ENCODE measurements at regions not wholly inside any gene's neighbourhood (a gene's known extent, or its start where the extent isn't known, plus 50 kb on each side); places are given as distances from the start of the nearest gene placed in this dataset.

GRCh38 chr2:6531304-6531703, 334.4 kb downstream of the CMPK2 start:
- Histone ChIP-seq H3F3A (ENCODE audit: insufficient read depth, low read depth) (no peaks in the 10 kb centered on the region), H3K79me2 (ENCODE audit: low read depth) (no peaks in the 10 kb centered on the region), H3K4me1 (replicated peaks; ENCODE audit: insufficient read depth) (no peaks in the 10 kb centered on the region), H3K9me2 (ENCODE audit: insufficient read depth) (no peaks in the 10 kb centered on the region), H3K36me3 (ENCODE audit: low read depth) (no peaks in the 10 kb centered on the region), H4K20me1 (ENCODE audit: insufficient read depth) (no peaks in the 10 kb centered on the region), H3K4me3 (no peak overlapping the region), H3K27ac (no peak overlapping the region), H2AFZ (no peak overlapping the region), H3K27me3 (ENCODE audit: insufficient read depth, low read depth) (peaks cover 10% of the 10 kb centered on the region), H3K9me3 (ENCODE audit: insufficient read depth, low read depth) (no peaks in the 10 kb centered on the region), H3K4me2 (no peak overlapping the region)
- CTCF ChIA-PET = no interaction called here
- POLR2A ChIA-PET (ENCODE audit: unreplicated experiment) = no interaction called here
- intact Hi-C loops (cut with micrococcal nuclease; ENCODE audit: unreplicated experiment) = no loop called here
- DNase-seq = no peak
- BruUV-seq (replicated peaks) = no TSS peak
- TF ChIP-seq, protein P1, sequence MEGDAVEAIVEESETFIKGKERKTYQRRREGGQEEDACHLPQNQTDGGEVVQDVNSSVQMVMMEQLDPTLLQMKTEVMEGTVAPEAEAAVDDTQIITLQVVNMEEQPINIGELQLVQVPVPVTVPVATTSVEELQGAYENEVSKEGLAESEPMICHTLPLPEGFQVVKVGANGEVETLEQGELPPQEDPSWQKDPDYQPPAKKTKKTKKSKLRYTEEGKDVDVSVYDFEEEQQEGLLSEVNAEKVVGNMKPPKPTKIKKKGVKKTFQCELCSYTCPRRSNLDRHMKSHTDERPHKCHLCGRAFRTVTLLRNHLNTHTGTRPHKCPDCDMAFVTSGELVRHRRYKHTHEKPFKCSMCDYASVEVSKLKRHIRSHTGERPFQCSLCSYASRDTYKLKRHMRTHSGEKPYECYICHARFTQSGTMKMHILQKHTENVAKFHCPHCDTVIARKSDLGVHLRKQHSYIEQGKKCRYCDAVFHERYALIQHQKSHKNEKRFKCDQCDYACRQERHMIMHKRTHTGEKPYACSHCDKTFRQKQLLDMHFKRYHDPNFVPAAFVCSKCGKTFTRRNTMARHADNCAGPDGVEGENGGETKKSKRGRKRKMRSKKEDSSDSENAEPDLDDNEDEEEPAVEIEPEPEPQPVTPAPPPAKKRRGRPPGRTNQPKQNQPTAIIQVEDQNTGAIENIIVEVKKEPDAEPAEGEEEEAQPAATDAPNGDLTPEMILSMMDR (conservative IDR thresholded peaks at IDR 0.05) = no peak
- TF ChIP-seq EZH2 (IDR thresholded peaks at IDR 0.05; ENCODE audit: low read depth) = no peak

GRCh38 chr2:6535572-6535971, 330.1 kb downstream of the CMPK2 start:
- Histone ChIP-seq H2AFZ (no peak overlapping the region), H3K79me2 (ENCODE audit: low read depth) (no peaks in the 10 kb centered on the region), H3K9me3 (ENCODE audit: insufficient read depth, low read depth) (no peaks in the 10 kb centered on the region), H3K27me3 (ENCODE audit: insufficient read depth, low read depth) (peaks cover 15% of the 10 kb centered on the region), H3K27ac (no peak overlapping the region), H3K4me1 (replicated peaks; ENCODE audit: insufficient read depth) (no peaks in the 10 kb centered on the region), H3F3A (ENCODE audit: insufficient read depth, low read depth) (no peaks in the 10 kb centered on the region), H3K36me3 (ENCODE audit: low read depth) (no peaks in the 10 kb centered on the region), H4K20me1 (ENCODE audit: insufficient read depth) (no peaks in the 10 kb centered on the region), H3K9me2 (ENCODE audit: insufficient read depth) (no peaks in the 10 kb centered on the region), H3K4me3 (no peak overlapping the region), H3K4me2 (no peak overlapping the region)
- CTCF ChIA-PET = no interaction called here
- intact Hi-C loops (cut with micrococcal nuclease; ENCODE audit: unreplicated experiment) = no loop called here
- no TSS peak for BruUV-seq (replicated peaks)
- POLR2A ChIA-PET (ENCODE audit: unreplicated experiment) = no interaction called here
- no peak for DNase-seq
- TF ChIP-seq EZH2 (IDR thresholded peaks at IDR 0.05; ENCODE audit: low read depth) = no peak
- TF ChIP-seq, protein P1 (conservative IDR thresholded peaks at IDR 0.05) = no peak

DNA sequence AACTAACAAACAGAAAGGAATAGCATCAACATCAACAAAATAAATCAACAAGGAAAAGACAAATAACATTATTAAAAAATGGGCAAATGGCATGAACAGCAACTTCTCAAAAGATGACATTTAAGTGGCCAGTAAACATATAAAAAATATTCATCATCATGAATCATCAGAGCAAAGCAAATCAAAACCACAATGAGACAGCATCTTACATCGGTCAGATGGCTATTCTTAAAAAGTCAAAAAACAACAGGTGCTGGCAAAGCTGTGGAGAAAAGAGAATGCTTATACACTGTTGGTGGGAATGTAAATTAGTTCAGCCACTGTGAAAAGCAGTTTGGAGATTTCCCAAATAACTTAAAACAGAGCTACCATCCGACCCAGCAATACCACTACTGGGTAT, 327.1 kb downstream of the CMPK2 start:
- CTCF ChIA-PET = no interaction called here
- Histone ChIP-seq H3K4me1 (replicated peaks; ENCODE audit: insufficient read depth) (no peaks in the 10 kb centered on the region), H3K27ac (no peak overlapping the region), H3K36me3 (ENCODE audit: low read depth) (no peaks in the 10 kb centered on the region), H3K79me2 (ENCODE audit: low read depth) (no peaks in the 10 kb centered on the region), H3K4me3 (no peak overlapping the region), H3F3A (ENCODE audit: insufficient read depth, low read depth) (no peaks in the 10 kb centered on the region), H4K20me1 (ENCODE audit: insufficient read depth) (no peaks in the 10 kb centered on the region), H3K4me2 (no peak overlapping the region), H3K9me3 (ENCODE audit: insufficient read depth, low read depth) (no peaks in the 10 kb centered on the region), H3K9me2 (ENCODE audit: insufficient read depth) (no peaks in the 10 kb centered on the region), H2AFZ (no peak overlapping the region), H3K27me3 (ENCODE audit: insufficient read depth, low read depth) (peaks cover 15% of the 10 kb centered on the region)
- BruUV-seq (replicated peaks) = no TSS peak
- TF ChIP-seq, protein P1 (conservative IDR thresholded peaks at IDR 0.05) = no peak
- TF ChIP-seq EZH2 (IDR thresholded peaks at IDR 0.05; ENCODE audit: low read depth) = no peak
- intact Hi-C loops (cut with micrococcal nuclease; ENCODE audit: unreplicated experiment) = no loop called here
- DNase-seq = no peak
- POLR2A ChIA-PET (ENCODE audit: unreplicated experiment) = no interaction called here

Data from PC-9 (cell line).